ENCODE measurements at regions not wholly inside any gene's neighbourhood (a gene's known extent, or its start where the extent isn't known, plus 50 kb on each side); places are given as distances from the start of the nearest gene placed in this dataset.

DNA sequence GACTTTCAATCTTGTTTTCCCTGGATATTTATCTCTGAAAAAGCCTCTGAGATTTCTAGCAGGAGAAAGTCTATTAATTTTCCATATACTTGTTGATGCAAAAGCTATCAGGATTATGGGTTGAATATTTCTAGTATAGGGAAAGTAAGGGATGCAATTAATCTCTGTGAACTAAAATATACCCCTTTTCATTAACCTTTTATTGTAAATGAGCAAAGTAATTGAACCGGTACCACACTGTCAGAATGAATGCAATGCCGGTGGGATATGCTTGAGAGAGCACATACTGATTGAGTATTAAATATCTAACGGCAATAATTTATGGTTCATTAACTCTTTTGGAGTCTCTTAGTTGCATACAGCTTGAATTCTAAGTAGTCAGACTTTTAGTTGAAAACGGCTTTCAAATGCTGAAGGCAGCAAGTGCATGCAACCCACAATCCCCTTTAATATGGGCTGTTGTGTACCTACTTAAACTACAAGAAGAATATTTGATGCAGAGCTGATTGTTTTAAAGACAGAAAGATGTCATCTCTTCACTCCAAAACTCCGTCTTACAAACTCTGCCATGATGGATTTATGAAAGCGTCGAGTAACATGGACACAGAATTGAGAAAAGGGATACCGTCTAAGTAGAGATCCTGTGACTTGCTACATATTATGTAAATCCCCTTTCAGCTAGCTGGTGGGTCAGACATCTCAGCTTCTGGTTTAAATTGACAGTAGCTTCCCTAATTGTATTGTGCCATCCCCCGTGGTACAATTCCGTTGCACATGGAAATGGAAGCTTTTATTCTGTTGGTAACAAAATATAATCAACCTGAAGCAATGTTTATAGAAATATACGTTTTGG, 141.3 kb upstream of the CDH8 start:
- Histone ChIP-seq H4K20me1 (ENCODE audit: control insufficient read depth, insufficient read depth, low read depth, low read length) (no peaks in the 10 kb centered on the region), H3K9me3 (ENCODE audit: control insufficient read depth, insufficient read depth, low read length) (no peaks in the 10 kb centered on the region), H3K4me1 (ENCODE audit: control insufficient read depth, low read length) (no peaks in the 10 kb centered on the region), H3K79me2 (ENCODE audit: control insufficient read depth, low read length) (no peaks in the 10 kb centered on the region), H3K4me2 (ENCODE audit: low read length) (no peak overlapping the region), H3K4me3 (ENCODE audit: low read length) (no peak overlapping the region), H3K36me3 (ENCODE audit: control insufficient read depth, low read length) (no peaks in the 10 kb centered on the region), H3F3A (ENCODE audit: control insufficient read depth, insufficient read depth) (no peaks in the 10 kb centered on the region), H3K27ac (ENCODE audit: low read depth, low read length) (no peak overlapping the region), H3K27me3 (ENCODE audit: control insufficient read depth, low read length) (no peaks in the 10 kb centered on the region), H3K9me2 (replicated peaks; ENCODE audit: control insufficient read depth, low read length) (no peaks in the 10 kb centered on the region)
- TF ChIP-seq EZH2phosphoT487 (IDR thresholded peaks at IDR 0.05; ENCODE audit: borderline replicate concordance, low read length) (no peak), CTCF (IDR thresholded peaks at IDR 0.05; ENCODE audit: low read depth, low read length, poor library complexity, severe bottlenecking) (no peak)

DNA sequence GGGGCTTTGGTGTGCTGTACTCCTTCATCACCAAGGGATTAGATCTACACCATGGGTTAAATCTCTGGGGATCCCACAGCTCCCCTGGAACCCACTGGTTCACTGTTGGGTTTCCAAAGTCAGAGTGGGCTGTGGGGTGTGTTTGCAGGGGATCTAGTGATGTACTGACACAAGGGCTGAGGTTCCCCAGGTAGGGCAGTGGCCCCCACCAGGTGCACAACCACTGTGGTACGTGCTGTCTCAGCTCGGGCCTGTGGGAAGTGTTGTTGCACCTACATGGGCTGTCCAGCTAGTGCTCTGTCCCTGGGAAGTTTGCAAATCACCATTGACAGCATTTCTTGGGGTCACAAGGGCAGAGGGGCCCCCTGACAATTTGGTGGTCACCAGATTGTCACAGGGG, 134.4 kb upstream of the CDH8 start:
- H3K9me2 ChIP-seq (replicated peaks; ENCODE audit: control insufficient read depth, low read length): no peaks in the 10 kb centered on the region
- H3K4me3 ChIP-seq (ENCODE audit: low read length): no peak overlapping the region
- no peaks in the 10 kb centered on the region for H3K27me3 ChIP-seq (ENCODE audit: control insufficient read depth, low read length)
- H3K9me3 ChIP-seq (ENCODE audit: control insufficient read depth, insufficient read depth, low read length): no peaks in the 10 kb centered on the region
- H3K79me2 ChIP-seq (ENCODE audit: control insufficient read depth, low read length): no peaks in the 10 kb centered on the region
- no peak overlapping the region for H3K27ac ChIP-seq (ENCODE audit: low read depth, low read length)
- H3K36me3 ChIP-seq (ENCODE audit: control insufficient read depth, low read length): no peaks in the 10 kb centered on the region
- H3K4me2 ChIP-seq (ENCODE audit: low read length): no peak overlapping the region
- H4K20me1 ChIP-seq (ENCODE audit: control insufficient read depth, insufficient read depth, low read depth, low read length): no peaks in the 10 kb centered on the region
- H3K4me1 ChIP-seq (ENCODE audit: control insufficient read depth, low read length): no peaks in the 10 kb centered on the region
- no peaks in the 10 kb centered on the region for H3F3A ChIP-seq (ENCODE audit: control insufficient read depth, insufficient read depth)
- TF ChIP-seq CTCF (IDR thresholded peaks at IDR 0.05; ENCODE audit: low read depth, low read length, poor library complexity, severe bottlenecking) (no peak), EZH2phosphoT487 (IDR thresholded peaks at IDR 0.05; ENCODE audit: borderline replicate concordance, low read length) (no peak)

DNA sequence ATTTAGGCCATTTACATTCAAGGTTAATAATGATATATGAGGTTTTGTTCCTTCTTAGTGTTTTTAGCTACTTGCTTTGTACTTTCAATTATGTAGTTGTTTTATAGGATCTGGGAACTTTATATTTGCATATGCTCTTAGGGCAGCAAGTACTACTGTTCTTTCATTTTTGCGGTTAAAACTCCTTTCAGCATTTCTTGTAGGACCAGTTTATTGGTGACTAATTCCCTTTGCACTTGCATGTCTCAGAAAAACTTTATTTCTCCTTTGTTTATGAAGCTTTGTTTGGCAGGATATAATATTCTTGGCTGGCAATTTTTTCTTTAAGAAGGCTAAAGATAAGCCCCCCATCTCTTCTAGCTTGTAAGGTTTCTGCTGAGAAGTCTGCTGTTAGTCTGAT, 131.3 kb upstream of the CDH8 start:
- H3K4me3 ChIP-seq (ENCODE audit: low read length): no peak overlapping the region
- H3K27ac ChIP-seq (ENCODE audit: low read depth, low read length): no peak overlapping the region
- H3K27me3 ChIP-seq (ENCODE audit: control insufficient read depth, low read length): no peaks in the 10 kb centered on the region
- H3K9me2 ChIP-seq (replicated peaks; ENCODE audit: control insufficient read depth, low read length): no peaks in the 10 kb centered on the region
- no peaks in the 10 kb centered on the region for H3K79me2 ChIP-seq (ENCODE audit: control insufficient read depth, low read length)
- TF ChIP-seq CTCF (IDR thresholded peaks at IDR 0.05; ENCODE audit: low read depth, low read length, poor library complexity, severe bottlenecking): no peak
- no peak for TF ChIP-seq EZH2phosphoT487 (IDR thresholded peaks at IDR 0.05; ENCODE audit: borderline replicate concordance, low read length)
- H4K20me1 ChIP-seq (ENCODE audit: control insufficient read depth, insufficient read depth, low read depth, low read length): no peaks in the 10 kb centered on the region
- H3F3A ChIP-seq (ENCODE audit: control insufficient read depth, insufficient read depth): no peaks in the 10 kb centered on the region
- H3K9me3 ChIP-seq (ENCODE audit: control insufficient read depth, insufficient read depth, low read length): no peaks in the 10 kb centered on the region
- no peaks in the 10 kb centered on the region for H3K4me1 ChIP-seq (ENCODE audit: control insufficient read depth, low read length)
- H3K4me2 ChIP-seq (ENCODE audit: low read length): no peak overlapping the region
- no peaks in the 10 kb centered on the region for H3K36me3 ChIP-seq (ENCODE audit: control insufficient read depth, low read length)

Data from DOHH2 (cell line).